GM18517 (cell line): ENCODE measurements at regions not wholly inside any gene's neighbourhood (a gene's known extent, or its start where the extent isn't known, plus 50 kb on each side); places are given as distances from the start of the nearest gene placed in this dataset.

Experiments used
- ATAC-seq: cut with Tn5 transposase; IDR thresholded peaks from one replicate; pipeline ENCODE4 v1.9.1; 2021; ENCODE audit warnings: mild to moderate bottlenecking, moderate library complexity; ENCODE audit not compliant: unreplicated experiment

- ATAC-seq = no peak
These were observed 130.0 kb upstream of the SLC24A5 start for GRCh38 chr15:47990821-47991220.

GRCh38 chr15:47991357-47991756, 129.4 kb upstream of the SLC24A5 start:
- ATAC-seq = no peak

DNA sequence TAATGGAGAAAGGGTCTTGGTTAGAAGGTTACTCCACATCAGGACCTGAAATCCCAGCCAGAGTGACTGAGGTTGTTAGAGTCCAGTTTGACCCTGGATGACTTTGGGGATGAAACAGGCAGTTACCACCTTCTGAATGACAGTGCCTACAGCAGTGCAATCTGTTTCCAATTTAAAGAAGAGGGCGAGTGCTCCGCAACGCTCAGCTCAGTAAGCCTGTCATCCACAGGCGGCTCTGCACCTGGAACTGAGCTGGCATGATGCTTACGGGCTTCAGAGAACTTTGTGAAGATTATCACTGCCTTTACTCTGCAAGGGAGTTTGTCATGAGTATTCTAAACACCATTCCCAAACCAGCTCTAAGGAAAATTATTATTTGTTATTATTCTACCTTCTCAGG, 127.7 kb upstream of the SLC24A5 start:
- ATAC-seq = no peak

DNA sequence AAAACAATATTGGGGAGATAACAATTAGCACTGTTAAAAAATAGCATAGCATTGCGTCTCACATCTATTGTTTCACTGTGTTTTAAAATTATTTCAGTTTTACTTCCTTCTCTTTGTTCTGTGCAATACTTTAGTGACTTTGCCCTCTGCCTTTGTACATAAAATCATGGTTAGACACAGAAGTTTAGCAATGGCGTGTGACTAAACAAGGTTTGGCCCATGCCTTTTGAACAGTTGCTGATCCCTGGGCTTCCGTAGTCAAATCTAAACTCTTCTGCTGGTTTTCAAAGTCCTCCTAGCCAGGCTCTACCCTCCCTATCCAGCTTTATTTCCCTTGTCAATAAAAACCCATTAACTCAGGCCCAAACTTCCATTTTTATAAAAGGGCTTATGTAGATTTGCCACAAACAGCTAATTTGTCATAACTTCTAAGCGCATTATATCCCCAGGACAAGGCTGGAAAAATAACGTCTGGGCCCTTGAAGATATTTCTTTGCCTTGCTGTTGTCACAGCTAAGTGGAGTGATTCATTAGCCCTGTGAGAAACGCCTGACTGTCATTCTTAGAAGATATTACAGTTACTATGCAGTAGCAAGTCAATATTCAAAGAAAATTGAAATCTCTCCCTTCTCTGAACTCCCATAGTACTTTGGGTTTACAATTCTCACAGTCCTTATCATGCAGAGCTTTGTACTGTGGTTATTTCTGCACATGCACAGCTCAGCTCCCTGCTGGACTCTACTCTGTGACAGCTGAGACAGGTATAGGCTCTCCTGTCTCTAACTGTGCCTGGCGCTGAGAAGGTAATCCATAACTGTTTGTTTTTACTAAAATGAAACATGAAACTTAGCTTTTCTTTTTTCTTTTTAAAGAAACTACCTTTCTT, 123.4 kb upstream of the SLC24A5 start:
- ATAC-seq = no peak

DNA sequence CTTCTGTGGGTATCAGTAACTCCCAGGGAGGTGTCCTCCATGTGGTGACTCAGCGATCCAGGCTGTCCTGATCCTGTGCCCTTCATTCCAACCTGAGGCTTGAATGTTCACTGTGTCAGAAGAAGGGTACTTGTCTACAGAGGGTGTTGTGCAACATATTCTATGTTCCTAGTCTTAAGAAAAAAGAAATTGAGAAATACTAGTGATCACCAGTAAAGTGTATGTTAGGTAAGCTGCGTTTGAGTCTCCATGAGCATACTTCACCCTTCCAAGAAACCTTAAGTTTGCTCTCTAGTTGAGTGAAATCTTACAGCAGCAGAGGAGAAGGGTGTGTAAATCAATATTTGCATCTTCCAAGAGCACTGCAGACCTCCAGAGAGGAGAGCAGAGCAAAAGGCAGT, 122.2 kb upstream of the SLC24A5 start:
- no peak for ATAC-seq

GRCh38 chr15:48001393-48002039, 119.3 kb upstream of the SLC24A5 start:
- peak; percentile 97 for ATAC-seq

DNA sequence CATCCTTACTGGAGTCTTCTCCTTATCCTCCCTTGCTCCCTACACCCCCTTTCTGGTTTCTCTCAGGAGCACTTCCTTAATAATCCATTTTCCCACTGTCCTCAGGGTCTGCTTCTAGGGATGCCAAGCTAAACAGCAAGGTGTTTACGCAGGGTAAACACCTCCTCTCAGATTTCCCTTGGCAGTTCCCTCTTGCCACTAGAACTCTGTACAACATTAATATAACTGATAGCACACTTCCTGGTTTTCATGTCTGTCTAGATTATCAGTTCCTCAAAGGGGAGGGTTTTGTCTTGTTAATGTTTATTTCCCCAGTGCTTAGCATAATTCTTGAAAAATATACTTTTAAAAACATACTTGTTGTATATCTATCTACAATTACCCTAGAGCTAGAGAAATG, 118.0 kb upstream of the SLC24A5 start:
- no peak for ATAC-seq

- no peak for ATAC-seq
These were observed 117.3 kb upstream of the SLC24A5 start for GRCh38 chr15:48003441-48003840.

- no peak for ATAC-seq
These were observed 115.7 kb upstream of the SLC24A5 start for GRCh38 chr15:48005077-48005476.

DNA sequence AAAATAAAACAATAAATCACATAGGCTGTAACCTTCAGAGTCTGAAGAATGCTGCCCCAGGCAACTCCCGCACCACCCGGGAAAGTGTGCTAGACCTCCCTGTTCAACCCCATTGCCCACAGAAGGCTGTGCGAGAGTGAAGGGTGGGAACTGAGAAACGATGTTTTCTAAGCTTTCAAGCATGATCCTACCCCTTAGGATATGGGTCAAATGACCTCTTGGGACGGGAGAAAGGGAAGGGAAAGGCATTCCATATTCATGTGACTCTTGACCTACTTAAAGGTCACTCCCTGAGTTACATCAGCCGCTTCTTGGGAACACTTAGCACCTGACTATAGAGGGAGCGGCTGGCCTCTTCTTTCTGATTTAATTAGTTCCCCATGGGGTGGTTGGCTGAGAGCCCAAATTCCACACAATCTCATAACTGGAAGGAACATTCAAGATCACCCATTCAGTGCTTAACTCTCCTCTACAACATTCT, 114.7 kb upstream of the SLC24A5 start:
- ATAC-seq = no peak

DNA sequence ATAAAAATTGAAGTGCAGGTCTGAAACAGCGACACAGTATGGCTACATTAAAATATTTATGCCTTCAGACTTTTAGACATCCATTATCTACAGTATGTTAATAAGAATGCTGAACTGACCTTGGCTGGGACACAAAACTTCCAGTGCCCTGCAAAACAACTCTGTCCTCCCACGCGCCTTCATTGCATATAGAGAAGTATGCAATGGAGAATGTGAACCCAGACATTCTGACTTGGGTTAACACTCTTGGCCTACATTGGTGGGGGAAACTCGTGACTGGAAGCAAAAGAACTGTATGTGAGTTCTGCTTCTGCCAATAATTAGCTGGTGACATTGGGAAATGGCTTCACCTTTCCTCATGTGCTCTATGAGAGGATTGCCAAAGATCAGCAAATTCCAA, 110.5 kb upstream of the SLC24A5 start:
- ATAC-seq = no peak

- ATAC-seq = no peak
These were observed 108.6 kb upstream of the SLC24A5 start for GRCh38 chr15:48012191-48012590.

DNA sequence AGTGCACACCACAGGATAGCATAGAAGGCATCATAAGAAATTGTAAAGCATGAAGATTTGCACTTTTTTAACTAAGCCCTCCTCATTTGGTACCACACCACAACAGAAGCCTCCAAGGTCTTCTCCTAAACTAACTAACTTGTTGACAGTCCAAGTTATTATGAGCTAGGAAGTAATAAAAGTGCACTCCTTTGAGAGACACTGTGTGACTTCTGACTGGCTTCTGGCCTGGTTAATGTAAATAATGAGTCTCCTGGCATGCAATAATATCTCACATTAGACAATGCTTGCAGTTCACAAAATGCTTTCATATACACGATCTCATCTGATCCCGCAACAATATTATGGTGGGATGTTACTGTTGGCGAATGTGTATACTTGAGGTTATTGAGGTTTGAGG, 103.9 kb upstream of the SLC24A5 start:
- ATAC-seq = no peak

GRCh38 chr15:48017747-48018146, 103.0 kb upstream of the SLC24A5 start:
- no peak for ATAC-seq

- ATAC-seq = no peak
These were observed 100.6 kb upstream of the SLC24A5 start for GRCh38 chr15:48020166-48020565.

DNA sequence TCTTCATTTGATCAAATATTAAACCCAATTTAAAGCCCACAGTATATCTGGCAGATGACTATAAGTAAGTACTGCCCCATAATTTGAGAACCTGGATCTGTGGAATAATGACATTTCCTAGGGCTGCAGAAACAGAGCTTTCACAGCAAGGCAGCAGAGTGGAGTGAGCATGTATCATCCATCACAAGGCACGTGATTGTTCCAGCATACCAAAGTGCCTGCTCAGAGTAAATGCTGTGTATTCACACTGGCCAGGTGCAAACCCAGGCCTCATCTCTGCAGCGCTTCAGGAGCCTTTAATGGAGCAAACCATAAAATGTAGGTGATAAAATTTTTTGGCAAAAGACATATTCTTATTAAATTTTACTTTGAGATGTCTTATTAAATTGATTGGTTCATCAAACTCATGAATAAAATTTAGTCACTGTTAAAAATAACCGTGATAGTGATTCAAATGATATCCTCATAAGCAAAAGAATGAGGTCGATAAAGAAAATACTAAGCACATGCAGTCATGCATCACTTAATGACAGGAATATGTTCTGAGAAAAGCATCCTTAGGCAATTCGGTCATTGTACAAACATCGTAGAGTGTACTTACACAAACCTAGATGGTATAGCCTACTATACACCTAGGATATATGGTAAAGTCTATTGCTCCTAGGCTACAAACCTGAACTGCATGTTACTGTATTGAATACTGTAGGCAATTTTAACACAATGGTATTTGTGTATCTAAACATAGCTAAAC, 99.3 kb upstream of the SLC24A5 start:
- no peak for ATAC-seq

DNA sequence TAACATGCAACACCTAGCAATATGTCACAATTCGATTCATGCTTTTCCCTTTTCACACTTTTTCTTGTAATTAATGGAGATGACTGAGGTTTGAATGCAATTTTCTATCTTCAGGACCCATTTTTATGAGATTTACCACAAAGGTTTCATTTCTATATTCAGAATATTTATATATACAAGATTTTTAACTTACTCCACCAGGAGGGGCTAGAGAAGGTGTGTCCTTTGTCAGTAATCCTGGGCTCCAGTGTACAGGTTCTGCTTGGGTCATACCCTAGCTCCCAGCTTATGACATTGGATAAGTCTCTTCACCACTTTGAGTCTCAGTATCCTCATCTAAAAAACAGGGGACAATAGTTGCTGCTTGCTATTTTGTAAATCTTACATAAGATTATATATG, 95.7 kb upstream of the SLC24A5 start:
- ATAC-seq = no peak

- ATAC-seq = no peak
These were observed 92.1 kb upstream of the SLC24A5 start for GRCh38 chr15:48028712-48029111.

DNA sequence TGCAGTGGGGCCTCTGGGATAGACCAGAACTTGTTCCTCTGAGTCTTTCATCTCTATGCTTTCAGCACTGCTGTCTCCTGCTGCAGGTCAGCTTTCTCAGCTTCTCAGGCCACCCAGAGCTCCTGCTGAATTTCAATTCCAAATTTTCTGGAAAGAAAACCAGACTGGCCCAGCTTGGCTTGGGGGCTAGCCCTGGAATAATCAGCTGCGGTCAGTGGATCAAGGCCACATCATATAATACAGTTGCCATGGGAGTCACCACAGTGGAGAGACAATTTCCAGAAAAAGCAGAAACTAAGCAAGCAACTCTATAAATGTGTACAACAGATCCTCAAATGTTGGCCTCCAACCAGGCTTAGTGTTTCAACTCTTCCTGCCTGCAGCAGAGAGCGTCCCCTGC, 91.1 kb upstream of the SLC24A5 start:
- no peak for ATAC-seq

- no peak for ATAC-seq
These were observed 89.3 kb upstream of the SLC24A5 start for GRCh38 chr15:48031466-48031865.

GRCh38 chr15:48031973-48032372, 88.8 kb upstream of the SLC24A5 start:
- no peak for ATAC-seq

- no peak for ATAC-seq
These were observed 87.9 kb upstream of the SLC24A5 start for GRCh38 chr15:48032911-48033310.
